CMK (cell line): ENCODE measurements at regions not wholly inside any gene's neighbourhood (a gene's known extent, or its start where the extent isn't known, plus 50 kb on each side); places are given as distances from the start of the nearest gene placed in this dataset.

Experiments
- DNase-seq: peaks from one replicate; pipeline ENCODE4 v3.0.0-alpha.2; 2010; ENCODE audit warnings: low read depth

GRCh38 chr1:30316056-30316455 is 407.3 kb downstream of the MATN1 start:
- DNase-seq: no peak

- DNase-seq: no peak
Observed at GRCh38 chr1:30315185-30315960, 408.0 kb downstream of the MATN1 start.

GRCh38 chr1:30314591-30314990 is 408.8 kb downstream of the MATN1 start:
- no peak for DNase-seq

GRCh38 chr1:30313584-30313983 is 409.8 kb downstream of the MATN1 start:
- no peak for DNase-seq

- no peak for DNase-seq
Observed at GRCh38 chr1:30313176-30313575, 410.2 kb downstream of the MATN1 start.

GRCh38 chr1:30312226-30312625 is 411.2 kb downstream of the MATN1 start:
- no peak for DNase-seq

GRCh38 chr1:30311749-30312148 is 411.6 kb downstream of the MATN1 start:
- DNase-seq: no peak

- DNase-seq: no peak
Observed at GRCh38 chr1:30310966-30311742, 412.2 kb downstream of the MATN1 start.

GRCh38 chr1:30307182-30307581 is 416.2 kb downstream of the MATN1 start:
- DNase-seq: no peak

- no peak for DNase-seq
Observed at GRCh38 chr1:30305519-30305918, 417.9 kb downstream of the MATN1 start.

- no peak for DNase-seq
Observed at GRCh38 chr1:30305061-30305460, 418.3 kb downstream of the MATN1 start.

GRCh38 chr1:30304080-30304479 is 419.3 kb downstream of the MATN1 start:
- no peak for DNase-seq

GRCh38 chr1:30303387-30303786 is 420.0 kb downstream of the MATN1 start:
- no peak for DNase-seq

GRCh38 chr1:30302858-30303257 is 420.5 kb downstream of the MATN1 start:
- no peak for DNase-seq

GRCh38 chr1:30300669-30301068 is 422.7 kb downstream of the MATN1 start:
- no peak for DNase-seq

- DNase-seq: no peak
Observed at GRCh38 chr1:30299393-30299792, 424.0 kb downstream of the MATN1 start.

GRCh38 chr1:30295674-30296073 is 427.7 kb downstream of the MATN1 start:
- no peak for DNase-seq

GRCh38 chr1:30295266-30295665 is 428.1 kb downstream of the MATN1 start:
- no peak for DNase-seq

GRCh38 chr1:30294508-30294907 is 428.9 kb downstream of the MATN1 start:
- no peak for DNase-seq

- no peak for DNase-seq
Observed at GRCh38 chr1:30292451-30292850, 430.9 kb downstream of the MATN1 start.

GRCh38 chr1:30291526-30291925 is 431.9 kb downstream of the MATN1 start:
- DNase-seq: no peak

GRCh38 chr1:30290581-30290980 is 432.8 kb downstream of the MATN1 start:
- DNase-seq: no peak

- DNase-seq: no peak
Observed at GRCh38 chr1:30287976-30288375, 435.4 kb downstream of the MATN1 start.
